Stomach (tissue), 4 donors: ENCODE measurements at regions not wholly inside any gene's neighbourhood (a gene's known extent, or its start where the extent isn't known, plus 50 kb on each side); places are given as distances from the start of the nearest gene placed in this dataset.

Source experiments
- CTCF ChIP-seq, 7 experiments: fragments of 450-650 bp in 4 of 7; fragments of 200-600 bp in 3 of 7; sonication (generic) in 3 of 7; IDR thresholded peaks; one replicate each; pipeline ENCODE4 v1.5.1; 2016 to 2019; ENCODE audit warnings: antibody characterized with exemption in 7 of 7, control low read depth in 2 of 7, mild to moderate bottlenecking in 1 of 7
- POLR2AphosphoS5 ChIP-seq, 3 donors: sonication (generic); formaldehyde crosslinking; IDR thresholded peaks; one replicate each; pipeline ENCODE4 v1.6.1; 2016; ENCODE audit warnings: antibody characterized with exemption in 3 of 3

DNA sequence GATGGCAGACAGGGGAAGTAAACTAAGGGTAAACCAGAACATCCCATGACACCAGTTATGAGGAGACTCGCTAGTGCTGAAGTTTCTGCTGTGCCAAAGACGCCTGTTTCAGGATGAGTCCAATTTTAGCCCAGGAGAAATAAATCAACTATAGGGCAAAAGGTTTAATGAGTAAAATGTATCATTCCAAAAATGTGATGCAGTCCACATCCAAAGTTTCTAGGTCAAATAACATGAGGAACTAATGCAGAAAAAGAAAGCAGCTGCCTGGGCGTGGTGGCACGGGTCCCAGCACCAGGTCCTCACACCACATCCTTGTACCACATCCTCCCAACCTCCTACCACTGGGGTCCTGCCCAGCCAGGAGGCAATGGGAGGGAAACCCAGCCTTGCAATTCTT is 126.9 kb upstream of the CTAGE1 start:
- TF ChIP-seq CTCF (IDR thresholded peaks at IDR 0.05) (no peak), POLR2AphosphoS5 (IDR thresholded peaks at IDR 0.05) (no peak)
